GM19324 (cell line): ENCODE measurements at regions not wholly inside any gene's neighbourhood (a gene's known extent, or its start where the extent isn't known, plus 50 kb on each side); places are given as distances from the start of the nearest gene placed in this dataset.

Experiments
- ATAC-seq: cut with Tn5 transposase; IDR thresholded peaks from one replicate; pipeline ENCODE4 v1.9.1; 2021; ENCODE audit warnings: mild to moderate bottlenecking, moderate library complexity; ENCODE audit not compliant: unreplicated experiment, low FRiP score

DNA sequence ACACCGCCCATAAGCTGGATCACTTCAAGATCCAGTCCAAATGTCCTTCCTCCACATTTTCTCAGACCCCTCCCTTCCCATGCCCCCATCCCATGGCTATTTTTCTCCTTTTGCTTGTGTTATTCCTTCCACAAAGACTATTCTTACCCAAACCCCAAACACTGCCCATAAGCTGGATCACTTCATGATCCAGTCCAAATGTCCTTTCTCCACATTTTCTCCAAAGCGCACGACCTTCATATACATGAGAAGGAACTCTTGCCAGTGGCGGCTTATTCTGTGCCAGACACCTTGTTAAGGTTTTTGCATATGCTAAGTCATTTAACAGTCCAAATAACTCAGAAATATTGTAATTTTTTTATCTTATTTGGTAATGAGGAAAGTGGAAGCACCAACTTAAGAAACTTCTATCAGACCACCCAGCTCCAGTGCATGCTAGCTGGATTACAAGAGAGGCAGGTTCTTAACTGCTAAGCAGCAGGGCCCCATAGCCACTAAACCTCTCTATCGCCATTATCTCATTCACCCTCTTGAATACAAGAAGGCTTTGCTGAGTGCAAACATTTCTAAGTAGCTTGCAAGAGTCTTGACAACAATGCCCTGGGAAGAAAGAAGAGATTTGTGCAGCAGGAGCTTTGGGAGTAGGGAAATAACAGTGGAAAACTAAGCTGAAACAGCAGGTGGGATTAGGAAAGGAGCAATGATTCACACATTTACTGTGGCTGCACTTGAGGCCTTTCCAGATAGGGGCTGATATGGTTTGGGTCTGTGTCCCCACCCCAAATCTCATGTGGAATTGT, 428.2 kb upstream of the MAF start:
- ATAC-seq = no peak

- ATAC-seq = no peak
Measured at GRCh38 chr16:80027007-80027965, 426.7 kb upstream of the MAF start.

- ATAC-seq = no peak
Measured at GRCh38 chr16:80025236-80025635, 424.7 kb upstream of the MAF start.

- ATAC-seq = no peak
Measured at GRCh38 chr16:80024443-80024842, 423.9 kb upstream of the MAF start.

DNA sequence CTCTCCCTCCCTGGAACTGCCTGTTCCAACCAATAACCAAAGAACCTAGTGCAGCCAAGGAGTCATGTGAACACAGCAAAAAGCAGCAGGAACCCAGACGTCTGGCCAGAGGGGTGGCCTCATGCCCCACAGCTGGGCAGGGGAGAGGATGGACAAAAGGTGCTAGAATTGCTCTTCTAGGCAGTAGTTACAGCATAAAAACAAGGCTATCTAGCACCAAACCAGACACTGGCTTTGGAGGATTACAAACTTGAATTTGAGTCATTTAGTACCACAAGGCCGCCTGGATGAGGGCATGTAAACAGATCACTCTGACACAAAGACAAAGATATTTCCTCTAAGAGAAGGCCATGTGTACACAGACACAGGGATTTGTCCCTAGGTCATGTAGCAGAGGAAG, 423.3 kb upstream of the MAF start:
- ATAC-seq = no peak

DNA sequence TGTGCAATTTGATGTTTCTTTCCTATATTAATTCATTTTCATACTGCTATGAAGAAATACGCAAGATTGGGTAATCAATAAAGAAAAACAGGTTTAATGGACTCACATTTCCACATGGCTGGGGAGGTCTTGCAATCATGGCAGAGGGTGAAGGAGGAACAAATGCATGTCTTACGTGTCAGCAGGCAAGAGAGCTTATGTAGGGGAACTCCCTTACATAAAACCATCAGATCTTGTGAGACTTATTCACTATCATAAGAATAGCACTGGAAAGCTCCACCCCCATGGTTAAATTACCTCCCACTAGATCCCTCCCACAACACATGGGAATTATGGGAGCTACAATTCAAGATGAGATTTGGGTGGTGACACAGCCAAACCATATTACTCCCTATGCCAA, 418.9 kb upstream of the MAF start:
- no peak for ATAC-seq

GRCh38 chr16:80018466-80018865, 417.9 kb upstream of the MAF start:
- no peak for ATAC-seq

DNA sequence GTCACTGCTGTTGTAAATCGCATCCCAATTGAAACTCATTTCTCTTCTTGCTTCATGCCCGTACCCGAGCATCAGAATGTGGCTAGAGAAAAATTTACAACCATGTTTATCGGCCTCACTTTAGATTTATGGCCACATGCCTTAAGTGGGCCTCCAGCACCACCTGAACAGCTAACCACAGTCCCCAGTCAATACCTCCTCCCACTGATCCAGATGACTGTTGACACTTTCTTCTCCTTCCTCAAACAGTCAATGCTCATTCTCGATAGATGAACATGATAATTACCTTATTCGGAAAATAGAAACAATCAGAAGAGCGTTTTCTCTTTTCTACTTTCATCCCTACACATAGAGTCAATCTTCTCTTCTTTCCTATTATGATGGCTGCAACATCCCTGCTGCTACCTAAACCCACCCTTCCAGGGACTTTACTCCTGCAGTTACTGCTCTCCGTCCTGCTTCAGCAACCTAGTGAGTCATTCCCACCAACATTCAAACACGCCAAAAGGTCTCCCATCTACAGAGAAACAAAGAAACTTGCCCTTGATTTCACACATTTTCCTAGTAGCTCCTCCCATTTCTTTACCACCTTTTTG, 416.3 kb upstream of the MAF start:
- no peak for ATAC-seq

- no peak for ATAC-seq
Measured at GRCh38 chr16:80015566-80015965, 415.0 kb upstream of the MAF start.

GRCh38 chr16:80014241-80014939, 413.9 kb upstream of the MAF start:
- no peak for ATAC-seq

DNA sequence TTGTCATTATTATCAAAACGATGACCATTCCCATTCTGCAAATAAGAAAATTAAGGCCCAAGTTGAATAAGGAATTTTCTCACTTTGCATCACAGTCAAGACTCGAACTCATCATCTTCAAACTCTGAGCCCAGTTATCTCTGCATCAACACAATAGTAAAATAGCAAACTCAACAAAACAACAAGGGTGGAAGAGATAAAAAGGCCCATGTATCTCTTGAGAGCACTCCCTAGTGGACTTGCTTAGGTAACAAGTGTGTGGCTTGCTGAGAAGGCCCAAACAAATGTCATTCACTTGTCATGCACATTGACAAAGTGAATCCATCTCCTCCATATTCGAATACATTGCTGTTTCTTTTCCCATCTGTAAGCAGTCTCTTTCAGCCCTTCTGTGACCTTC, 412.0 kb upstream of the MAF start:
- ATAC-seq = no peak

- no peak for ATAC-seq
Measured at GRCh38 chr16:80009971-80010659, 409.6 kb upstream of the MAF start.

- no peak for ATAC-seq
Measured at GRCh38 chr16:80008857-80009256, 408.3 kb upstream of the MAF start.

DNA sequence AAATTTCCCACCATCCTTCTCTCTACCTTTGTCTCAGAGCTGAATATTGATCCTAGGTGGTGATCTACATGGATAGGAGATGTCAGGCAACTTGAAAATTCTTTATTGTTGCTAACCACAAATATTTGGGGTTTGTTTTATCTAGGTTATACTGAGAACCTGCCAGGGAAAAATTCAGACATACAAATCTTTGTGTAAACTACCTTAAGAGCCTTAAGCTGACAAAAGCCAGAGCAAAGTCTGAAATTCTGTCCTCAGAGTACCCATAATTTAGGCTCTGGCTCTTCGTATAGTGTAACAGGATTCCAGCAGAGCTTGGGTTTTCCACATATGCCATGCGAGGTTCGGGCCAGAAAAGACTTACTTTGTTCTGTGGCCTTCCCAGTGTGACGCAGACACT, 406.7 kb upstream of the MAF start:
- no peak for ATAC-seq

DNA sequence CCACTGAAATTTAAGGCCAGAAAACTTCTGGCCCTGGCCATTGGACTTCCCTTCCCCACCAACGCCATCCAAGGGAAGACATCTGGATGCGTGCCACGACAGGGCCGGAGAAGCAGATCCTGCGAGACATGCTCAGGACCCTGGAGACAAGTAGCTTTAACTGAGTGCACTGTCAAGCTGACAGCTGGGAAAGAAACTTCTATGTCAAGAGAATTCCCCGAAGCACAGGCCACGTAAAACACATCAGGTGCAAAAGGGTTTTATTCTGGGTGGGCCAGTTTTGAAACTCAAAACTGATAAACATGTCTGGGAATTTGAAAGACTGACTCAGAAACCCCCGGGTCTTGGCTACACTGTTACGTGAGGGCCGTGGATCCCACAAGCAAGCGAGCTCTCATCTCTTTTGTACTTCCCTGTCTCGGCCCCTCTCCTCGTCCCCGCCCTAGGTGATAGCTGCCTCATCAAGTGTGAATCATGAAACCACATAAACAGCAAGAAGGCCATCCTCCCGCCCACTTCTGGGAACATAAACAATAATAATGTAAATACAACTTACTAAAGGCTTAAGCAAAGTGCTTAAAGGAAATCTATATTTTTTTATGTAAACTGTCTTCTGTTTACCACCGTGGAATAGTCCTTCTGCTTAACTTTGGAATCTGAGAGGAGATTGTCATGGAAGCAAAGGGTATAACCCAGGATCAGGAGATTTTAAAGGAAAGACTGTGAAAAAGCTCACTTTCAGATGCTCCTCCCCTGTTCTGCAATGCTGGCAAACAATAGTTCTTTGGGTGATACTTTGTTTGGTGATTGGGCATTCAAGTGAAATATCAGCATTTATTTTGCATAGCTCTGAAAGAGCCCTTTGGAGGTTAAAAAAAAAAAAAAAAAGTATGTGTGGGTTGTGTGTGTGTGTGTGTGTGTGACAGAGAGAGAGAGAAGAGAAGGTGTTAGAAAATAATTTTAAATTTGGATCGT, 406.0 kb upstream of the MAF start:
- no peak for ATAC-seq

DNA sequence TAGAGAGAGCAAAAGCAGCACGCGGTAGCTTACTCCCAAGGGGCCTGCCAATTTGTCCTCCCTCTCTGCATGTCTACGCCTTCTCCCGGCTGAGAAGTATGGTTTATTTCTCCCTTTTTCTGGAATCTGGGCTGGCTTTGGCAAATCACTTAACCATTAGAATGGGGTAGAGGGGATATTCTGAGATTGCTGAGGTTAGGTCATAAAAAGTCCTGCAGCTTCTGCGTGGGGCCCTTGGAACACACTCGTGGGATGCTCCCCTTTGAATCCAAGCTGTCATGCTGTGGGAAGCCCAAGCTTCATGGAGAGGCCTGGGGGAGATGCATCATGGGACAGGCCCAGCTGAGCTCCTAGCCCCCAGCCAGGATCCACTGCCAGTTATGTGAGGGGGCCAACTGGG, 403.6 kb upstream of the MAF start:
- ATAC-seq = no peak

- no peak for ATAC-seq
Measured at GRCh38 chr16:80002261-80002660, 401.7 kb upstream of the MAF start.

- ATAC-seq = no peak
Measured at GRCh38 chr16:79998143-79998542, 397.6 kb upstream of the MAF start.

GRCh38 chr16:79997257-79997656, 396.7 kb upstream of the MAF start:
- ATAC-seq = no peak
